ENCODE measurements at regions not wholly inside any gene's neighbourhood (a gene's known extent, or its start where the extent isn't known, plus 50 kb on each side); places are given as distances from the start of the nearest gene placed in this dataset.

GRCh38 chr7:131640686-131641085, 84.3 kb upstream of the PODXL start:
- TF ChIP-seq CTCF (conservative IDR thresholded peaks at IDR 0.05), result no peak
- TF ChIP-seq EZH2 (IDR thresholded peaks at IDR 0.05; ENCODE audit: low read depth), result no peak
